ENCODE measurements at regions not wholly inside any gene's neighbourhood (a gene's known extent, or its start where the extent isn't known, plus 50 kb on each side); places are given as distances from the start of the nearest gene placed in this dataset.

DNA sequence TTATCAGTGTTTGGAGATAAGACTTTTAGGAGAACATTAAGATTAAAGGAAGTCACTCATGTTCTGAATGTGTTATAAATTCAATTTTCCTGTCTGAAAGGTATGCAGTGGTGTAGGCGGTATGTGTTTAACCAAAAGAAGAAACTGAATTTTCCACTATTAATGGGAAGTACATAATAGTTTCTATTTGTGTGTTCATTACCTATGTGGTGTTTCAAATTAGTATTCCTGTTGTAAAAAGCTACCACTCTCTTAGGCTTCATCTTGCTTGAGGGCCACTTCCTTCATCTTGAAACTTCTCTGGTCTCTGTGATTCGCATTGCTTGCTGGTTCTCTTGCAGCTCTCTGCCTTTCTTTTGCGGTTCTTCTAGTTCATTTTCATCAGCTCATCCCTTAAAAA, 123.4 kb downstream of the HLX start:
- WGBS, 2 experiments (ENCODE audit: insufficient coverage in 2 of 2), result 89 to 100% methylated on average over 1 to 2 of the region's 3 CpGs
- H3K4me3 ChIP-seq (ENCODE audit: extremely low read depth, insufficient read depth, low read length, poor library complexity, severe bottlenecking), result no peak overlapping the region
- no peak overlapping the region for H3K27ac ChIP-seq (ENCODE audit: low read depth, low read length, severe bottlenecking)
- no peaks in the 10 kb centered on the region for H3K4me1 ChIP-seq (ENCODE audit: control insufficient read depth, insufficient read depth, low read length, poor library complexity, severe bottlenecking)
- H3K36me3 ChIP-seq (ENCODE audit: control insufficient read depth, insufficient read depth, low read length), result no peaks in the 10 kb centered on the region
- no peaks in the 10 kb centered on the region for H3K9me3 ChIP-seq (ENCODE audit: control insufficient read depth, low read length)

GRCh38 chr1:221011145-221011544, 131.9 kb downstream of the HLX start:
- no peaks in the 10 kb centered on the region for H3K4me1 ChIP-seq (ENCODE audit: control insufficient read depth, insufficient read depth, low read length, poor library complexity, severe bottlenecking)
- no peak overlapping the region for H3K4me3 ChIP-seq (ENCODE audit: extremely low read depth, insufficient read depth, low read length, poor library complexity, severe bottlenecking)
- H3K9me3 ChIP-seq (ENCODE audit: control insufficient read depth, low read length), result no peaks in the 10 kb centered on the region
- WGBS, 2 experiments (ENCODE audit: insufficient coverage in 2 of 2), result 83 to 89% methylated on average over 1 of the region's 1 CpG
- H3K36me3 ChIP-seq (ENCODE audit: control insufficient read depth, insufficient read depth, low read length), result no peaks in the 10 kb centered on the region
- no peak overlapping the region for H3K27ac ChIP-seq (ENCODE audit: low read depth, low read length, severe bottlenecking)

DNA sequence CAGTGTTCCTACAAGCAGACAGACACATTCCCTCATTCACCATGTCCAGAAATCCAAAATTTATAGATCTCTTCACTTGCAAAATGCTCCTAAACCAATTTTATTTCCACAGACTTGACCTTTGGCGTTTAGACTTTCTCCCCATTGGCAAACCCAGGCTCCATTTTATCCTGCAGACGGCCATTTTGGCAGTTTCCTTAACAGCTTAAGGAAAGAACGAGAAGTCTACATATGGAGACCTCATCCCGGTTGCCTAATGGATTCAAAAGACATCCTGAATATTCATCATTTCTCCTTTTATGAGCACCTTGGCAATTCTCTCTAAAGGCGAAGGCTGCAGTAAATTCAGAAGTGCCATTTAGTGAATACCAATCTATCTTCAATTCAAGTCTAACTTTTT, 132.9 kb downstream of the HLX start:
- no peaks in the 10 kb centered on the region for H3K9me3 ChIP-seq (ENCODE audit: control insufficient read depth, low read length)
- WGBS, 2 experiments (ENCODE audit: insufficient coverage in 2 of 2), result 92 to 97% methylated on average over 3 to 4 of the region's 5 CpGs
- H3K4me1 ChIP-seq (ENCODE audit: control insufficient read depth, insufficient read depth, low read length, poor library complexity, severe bottlenecking), result no peaks in the 10 kb centered on the region
- H3K27ac ChIP-seq (ENCODE audit: low read depth, low read length, severe bottlenecking), result no peak overlapping the region
- no peak overlapping the region for H3K4me3 ChIP-seq (ENCODE audit: extremely low read depth, insufficient read depth, low read length, poor library complexity, severe bottlenecking)
- no peaks in the 10 kb centered on the region for H3K36me3 ChIP-seq (ENCODE audit: control insufficient read depth, insufficient read depth, low read length)

DNA sequence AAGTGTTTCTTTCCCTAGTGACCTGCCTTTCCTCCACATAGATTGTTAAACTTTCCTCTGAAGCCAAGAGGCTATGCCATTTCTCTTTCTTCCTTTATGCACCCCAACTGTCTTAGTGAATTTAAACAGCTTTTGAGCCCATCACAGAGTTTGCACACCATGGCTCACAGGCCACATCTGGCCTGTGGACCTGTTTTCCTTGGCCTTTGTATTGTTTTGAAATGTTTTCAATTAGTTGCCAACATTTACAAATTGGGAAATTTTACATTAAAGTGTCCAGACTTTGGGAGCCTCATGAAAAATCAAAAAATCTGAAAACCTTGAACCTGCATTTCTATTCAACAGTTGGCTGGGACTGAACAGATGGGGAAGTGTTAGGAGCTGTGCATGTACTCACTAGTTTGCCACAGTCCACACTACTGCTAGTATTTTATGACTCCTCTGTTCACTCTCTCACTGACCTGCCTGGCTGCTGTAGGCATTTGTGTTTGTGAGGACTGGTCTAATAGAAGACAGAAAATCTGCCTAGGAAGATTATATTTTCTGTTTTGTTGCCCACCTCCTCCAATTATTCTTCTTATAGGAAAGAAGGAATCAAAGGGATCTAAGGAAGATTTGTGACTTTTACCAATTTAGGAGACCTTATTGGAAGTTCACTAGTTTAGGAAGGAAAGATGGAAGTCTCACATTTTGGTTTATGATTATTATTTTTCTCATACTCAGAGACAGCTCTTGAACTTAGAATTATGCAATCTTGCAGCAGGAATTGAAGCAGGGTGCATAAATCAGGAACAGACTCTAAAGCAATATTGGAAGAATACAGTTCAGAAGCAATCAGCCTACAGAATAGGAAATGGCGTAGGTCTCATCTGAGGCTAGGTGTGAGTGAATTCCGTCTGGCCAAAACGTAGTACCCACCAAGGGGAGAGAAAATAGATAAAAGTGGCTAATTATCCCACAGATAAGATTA, 134.7 kb downstream of the HLX start:
- Histone ChIP-seq H3K27ac (ENCODE audit: low read depth, low read length, severe bottlenecking) (no peak overlapping the region), H3K4me3 (ENCODE audit: extremely low read depth, insufficient read depth, low read length, poor library complexity, severe bottlenecking) (no peak overlapping the region)

GRCh38 chr1:221015159-221015790, 136.0 kb downstream of the HLX start:
- Histone ChIP-seq H3K4me1 (ENCODE audit: control insufficient read depth, insufficient read depth, low read length, poor library complexity, severe bottlenecking) (no peaks in the 10 kb centered on the region), H3K36me3 (ENCODE audit: control insufficient read depth, insufficient read depth, low read length) (no peaks in the 10 kb centered on the region), H3K27ac (ENCODE audit: low read depth, low read length, severe bottlenecking) (no peak overlapping the region), H3K4me3 (ENCODE audit: extremely low read depth, insufficient read depth, low read length, poor library complexity, severe bottlenecking) (no peak overlapping the region), H3K9me3 (ENCODE audit: control insufficient read depth, low read length) (no peaks in the 10 kb centered on the region)
- WGBS, 2 experiments (ENCODE audit: insufficient coverage in 2 of 2), result 91 to 95% methylated on average over 4 of the region's 5 CpGs

More for the DNA sequence above, 134.7 kb downstream of the HLX start:
- WGBS, 2 experiments (ENCODE audit: insufficient coverage in 2 of 2), result 100% methylated on average over 2 of the region's 3 CpGs; no CpG with 5 or more reads in 1 of the 2 experiments
- Histone ChIP-seq H3K9me3 (ENCODE audit: control insufficient read depth, low read length) (no peaks in the 10 kb centered on the region), H3K36me3 (ENCODE audit: control insufficient read depth, insufficient read depth, low read length) (no peaks in the 10 kb centered on the region), H3K4me1 (ENCODE audit: control insufficient read depth, insufficient read depth, low read length, poor library complexity, severe bottlenecking) (no peaks in the 10 kb centered on the region)

GRCh38 chr1:221016751-221017150, 137.5 kb downstream of the HLX start:
- Histone ChIP-seq H3K36me3 (ENCODE audit: control insufficient read depth, insufficient read depth, low read length) (no peaks in the 10 kb centered on the region), H3K27ac (ENCODE audit: low read depth, low read length, severe bottlenecking) (no peak overlapping the region), H3K4me3 (ENCODE audit: extremely low read depth, insufficient read depth, low read length, poor library complexity, severe bottlenecking) (no peak overlapping the region), H3K9me3 (ENCODE audit: control insufficient read depth, low read length) (no peaks in the 10 kb centered on the region), H3K4me1 (ENCODE audit: control insufficient read depth, insufficient read depth, low read length, poor library complexity, severe bottlenecking) (no peaks in the 10 kb centered on the region)

DNA sequence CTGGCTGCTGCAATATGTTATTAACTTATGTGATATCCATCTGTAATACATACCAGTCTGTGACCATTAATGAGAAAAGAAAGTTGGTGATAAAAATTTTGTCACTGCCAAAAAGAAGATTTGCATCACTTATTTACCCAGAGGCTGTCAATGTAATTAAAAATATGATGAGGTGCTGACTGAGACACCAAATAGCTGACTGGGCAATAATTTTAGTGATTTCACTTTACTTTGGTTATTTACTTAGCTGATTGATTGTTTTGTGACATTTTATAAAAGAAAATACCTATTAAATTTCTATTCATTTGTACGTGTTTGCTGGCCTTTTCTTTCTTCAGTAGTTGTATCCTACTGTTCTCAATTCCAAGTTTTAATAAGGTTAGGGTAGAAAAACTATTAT, 139.2 kb downstream of the HLX start:
- no peaks in the 10 kb centered on the region for H3K9me3 ChIP-seq (ENCODE audit: control insufficient read depth, low read length)
- no CpG with 5 or more reads among the region's 1 CpG for WGBS, 2 experiments (ENCODE audit: insufficient coverage in 2 of 2)
- no peak overlapping the region for H3K27ac ChIP-seq (ENCODE audit: low read depth, low read length, severe bottlenecking)
- no peaks in the 10 kb centered on the region for H3K4me1 ChIP-seq (ENCODE audit: control insufficient read depth, insufficient read depth, low read length, poor library complexity, severe bottlenecking)
- no peaks in the 10 kb centered on the region for H3K36me3 ChIP-seq (ENCODE audit: control insufficient read depth, insufficient read depth, low read length)
- H3K4me3 ChIP-seq (ENCODE audit: extremely low read depth, insufficient read depth, low read length, poor library complexity, severe bottlenecking), result no peak overlapping the region

DNA sequence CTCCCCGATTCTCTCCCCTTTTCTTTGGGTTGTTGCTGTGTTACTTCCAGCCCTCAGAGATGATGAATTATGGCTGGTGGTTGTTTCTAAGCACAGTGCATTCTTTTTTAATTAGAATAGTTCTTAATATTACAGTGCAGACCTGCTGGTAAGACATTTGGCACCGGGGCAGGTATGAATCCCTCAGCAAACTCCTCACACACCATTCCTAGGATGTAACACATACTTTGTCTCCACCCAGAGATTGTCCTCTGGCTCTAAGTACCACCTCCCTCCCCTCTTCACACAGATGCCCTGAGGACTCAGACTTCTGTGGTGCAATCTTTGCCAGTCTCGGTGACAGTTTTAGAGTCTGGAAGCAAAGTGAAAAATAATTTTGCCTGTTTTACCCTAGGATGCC, 143.1 kb downstream of the HLX start:
- Histone ChIP-seq H3K4me1 (ENCODE audit: control insufficient read depth, insufficient read depth, low read length, poor library complexity, severe bottlenecking) (no peaks in the 10 kb centered on the region), H3K4me3 (ENCODE audit: extremely low read depth, insufficient read depth, low read length, poor library complexity, severe bottlenecking) (no peak overlapping the region), H3K36me3 (ENCODE audit: control insufficient read depth, insufficient read depth, low read length) (no peaks in the 10 kb centered on the region), H3K9me3 (ENCODE audit: control insufficient read depth, low read length) (no peaks in the 10 kb centered on the region), H3K27ac (ENCODE audit: low read depth, low read length, severe bottlenecking) (no peak overlapping the region)
- 78 to 80% methylated on average over 1 of the region's 3 CpGs for WGBS, 2 experiments (ENCODE audit: insufficient coverage in 2 of 2)

DNA sequence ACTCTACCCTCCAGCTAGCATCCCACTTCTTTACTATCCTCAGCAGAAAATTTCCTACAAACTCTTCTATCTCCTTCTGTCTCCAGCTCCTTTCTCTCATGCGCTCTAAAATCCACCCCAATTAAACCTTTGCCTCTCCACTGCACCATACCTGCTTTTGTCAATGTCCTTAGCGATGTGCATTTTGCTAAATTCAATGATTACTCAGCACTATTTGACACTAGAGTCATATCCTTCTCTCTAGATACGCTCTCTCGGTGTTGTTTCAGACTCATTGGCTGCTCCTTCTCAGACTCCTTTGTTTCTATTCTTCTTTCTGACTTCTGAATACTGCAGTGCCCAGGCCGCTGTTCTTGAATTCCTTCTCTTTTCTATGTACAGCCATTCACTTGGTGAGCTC, 144.2 kb downstream of the HLX start:
- Histone ChIP-seq H3K4me3 (ENCODE audit: extremely low read depth, insufficient read depth, low read length, poor library complexity, severe bottlenecking) (no peak overlapping the region), H3K9me3 (ENCODE audit: control insufficient read depth, low read length) (no peaks in the 10 kb centered on the region), H3K4me1 (ENCODE audit: control insufficient read depth, insufficient read depth, low read length, poor library complexity, severe bottlenecking) (no peaks in the 10 kb centered on the region), H3K27ac (ENCODE audit: low read depth, low read length, severe bottlenecking) (no peak overlapping the region), H3K36me3 (ENCODE audit: control insufficient read depth, insufficient read depth, low read length) (no peaks in the 10 kb centered on the region)
- WGBS, 2 experiments (ENCODE audit: insufficient coverage in 2 of 2), result 97 to 99% methylated on average over 5 of the region's 5 CpGs

DNA sequence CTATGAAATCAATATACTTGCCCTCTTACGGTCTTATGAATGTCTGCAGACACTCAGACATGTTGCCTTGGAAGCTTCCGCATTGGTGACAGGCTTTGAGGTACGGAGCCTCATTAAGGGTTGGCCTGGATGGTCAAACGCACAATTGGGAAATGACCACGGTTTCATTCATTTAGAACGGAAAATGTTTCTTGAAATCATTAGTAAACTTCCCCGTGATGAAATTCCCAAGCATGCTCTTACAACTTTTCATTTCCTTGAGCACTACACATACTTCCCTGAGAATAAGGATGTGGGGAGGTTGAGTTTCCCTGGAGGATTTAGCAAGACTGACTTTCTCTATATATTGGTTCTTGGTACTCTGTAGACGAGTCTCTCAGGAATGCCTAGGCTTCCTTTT, 146.3 kb downstream of the HLX start:
- H3K36me3 ChIP-seq (ENCODE audit: control insufficient read depth, insufficient read depth, low read length), result no peaks in the 10 kb centered on the region

DNA sequence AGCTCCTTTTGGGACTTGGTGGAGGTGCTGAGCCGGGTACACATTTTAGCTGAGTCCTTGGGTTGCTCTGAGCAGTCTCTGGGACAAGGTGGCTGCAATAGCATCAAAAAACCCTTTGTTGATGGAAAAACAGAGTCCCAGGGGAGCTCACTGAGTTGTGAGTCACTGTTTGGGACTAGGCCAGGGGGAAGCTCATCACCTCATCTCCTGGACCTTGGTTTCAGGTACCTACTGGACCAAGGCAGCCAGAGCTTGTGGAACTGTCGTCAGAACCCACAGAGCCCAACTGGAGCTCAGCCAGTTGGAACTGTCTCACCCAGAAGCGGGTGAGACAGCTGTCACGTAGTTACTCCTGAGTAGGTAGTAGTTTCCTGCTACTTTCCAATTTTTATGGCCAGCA, 146.7 kb downstream of the HLX start:
- Histone ChIP-seq H3K36me3 (ENCODE audit: control insufficient read depth, insufficient read depth, low read length) (no peaks in the 10 kb centered on the region), H3K4me1 (ENCODE audit: control insufficient read depth, insufficient read depth, low read length, poor library complexity, severe bottlenecking) (no peaks in the 10 kb centered on the region), H3K27ac (ENCODE audit: low read depth, low read length, severe bottlenecking) (no peak overlapping the region), H3K4me3 (ENCODE audit: extremely low read depth, insufficient read depth, low read length, poor library complexity, severe bottlenecking) (no peak overlapping the region), H3K9me3 (ENCODE audit: control insufficient read depth, low read length) (no peaks in the 10 kb centered on the region)
- WGBS, 2 experiments (ENCODE audit: insufficient coverage in 2 of 2), result 93 to 94% methylated on average over 4 of the region's 4 CpGs

More for the DNA sequence above, 146.3 kb downstream of the HLX start:
- Histone ChIP-seq H3K4me3 (ENCODE audit: extremely low read depth, insufficient read depth, low read length, poor library complexity, severe bottlenecking) (no peak overlapping the region), H3K27ac (ENCODE audit: low read depth, low read length, severe bottlenecking) (no peak overlapping the region), H3K4me1 (ENCODE audit: control insufficient read depth, insufficient read depth, low read length, poor library complexity, severe bottlenecking) (no peaks in the 10 kb centered on the region), H3K9me3 (ENCODE audit: control insufficient read depth, low read length) (no peaks in the 10 kb centered on the region)
- 94 to 97% methylated on average over 4 to 7 of the region's 8 CpGs for WGBS, 2 experiments (ENCODE audit: insufficient coverage in 2 of 2)

All from mesodermal cell (in vitro differentiated cells).